ENCODE measurements at regions not wholly inside any gene's neighbourhood (a gene's known extent, or its start where the extent isn't known, plus 50 kb on each side); places are given as distances from the start of the nearest gene placed in this dataset.
"Not testable (repeated sequence)": the region's sequence is repeated elsewhere in the genome, so short reads cannot be mapped to it uniquely, and the experiment has no call there.

GRCh38 chr7:46786995-46787394, 794.9 kb downstream of the TNS3 start:
- DNase-seq, result no peak

GRCh38 chr7:46786221-46786954, 795.5 kb downstream of the TNS3 start:
- DNase-seq, result no peak

- DNase-seq, result no peak
Observed at GRCh38 chr7:46784732-46785131, 797.2 kb downstream of the TNS3 start.

- no peak for DNase-seq
Observed at GRCh38 chr7:46781901-46782439, 799.9 kb downstream of the TNS3 start.

- no peak for DNase-seq
Observed at GRCh38 chr7:46776790-46777189, 805.1 kb downstream of the TNS3 start.

GRCh38 chr7:46775776-46776175, 806.1 kb downstream of the TNS3 start:
- DNase-seq, result no peak

GRCh38 chr7:46775020-46775419, 806.9 kb downstream of the TNS3 start:
- no peak for DNase-seq

- DNase-seq, result no peak
Observed at GRCh38 chr7:46774515-46774914, 807.4 kb downstream of the TNS3 start.

GRCh38 chr7:46772776-46773175, 809.1 kb downstream of the TNS3 start:
- DNase-seq, result no peak

- no peak for DNase-seq
Observed at GRCh38 chr7:46767071-46767470, 814.8 kb downstream of the TNS3 start.

GRCh38 chr7:46764100-46764936, 817.6 kb downstream of the TNS3 start:
- DNase-seq, result no peak

- no peak for DNase-seq
Observed at GRCh38 chr7:46763344-46763743, 818.6 kb downstream of the TNS3 start.

- DNase-seq, result no peak
Observed at GRCh38 chr7:46759711-46760480, 822.0 kb downstream of the TNS3 start.

- no peak for DNase-seq
Observed at GRCh38 chr7:46756996-46757395, 824.9 kb downstream of the TNS3 start.

GRCh38 chr7:46756256-46756655, 825.7 kb downstream of the TNS3 start:
- DNase-seq, result no peak

- DNase-seq, result no peak
Observed at GRCh38 chr7:46755120-46756034, 826.5 kb downstream of the TNS3 start.

GRCh38 chr7:46754140-46754720, 827.7 kb downstream of the TNS3 start:
- no peak for DNase-seq

GRCh38 chr7:46753662-46754061, 828.2 kb downstream of the TNS3 start:
- no peak for DNase-seq

- DNase-seq, result no peak
Observed at GRCh38 chr7:46752881-46753366, 829.0 kb downstream of the TNS3 start.

GRCh38 chr7:46751927-46752723, 829.8 kb downstream of the TNS3 start:
- not testable (repeated sequence) for DNase-seq

- no peak for DNase-seq
Observed at GRCh38 chr7:46751471-46751870, 830.4 kb upstream of the IGFBP3 start.

All from stimulated activated CD8-positive, alpha-beta memory T cell treated with anti-CD3 and anti-CD28 coated beads, Interleukin-4, amount 100 ng/mL, for 48 hours (primary cell).